ACC112 (cell line): ENCODE measurements at regions not wholly inside any gene's neighbourhood (a gene's known extent, or its start where the extent isn't known, plus 50 kb on each side); places are given as distances from the start of the nearest gene placed in this dataset.
A peak's percentile ranks its signal among the peaks of the same experiment; 100 is the strongest.
"Not testable (repeated sequence)": the region's sequence is repeated elsewhere in the genome, so short reads cannot be mapped to it uniquely, and the experiment has no call there.

Experiments used
- H2AFZ ChIP-seq: fragments of 200-600 bp; sonication (generic); one replicate; pipeline ENCODE4 v1.6.0; 2017; ENCODE audit warnings: antibody characterized with exemption, low read length; ENCODE audit not compliant: unreplicated experiment
- H3K27ac ChIP-seq: fragments of 200-600 bp; sonication (generic); 2 replicates; pipeline ENCODE4 v1.5.1; 2014; ENCODE audit warnings: low read depth, mild to moderate bottlenecking, antibody characterized with exemption, low read length, moderate library complexity
- H3K27me3 ChIP-seq: fragments of 200-600 bp; sonication (generic); 2 replicates; pipeline ENCODE4 v1.6.1; 2014; ENCODE audit warnings: mild to moderate bottlenecking, antibody characterized with exemption, low read length, moderate library complexity, mixed read lengths; ENCODE audit not compliant: insufficient read depth
- H3K36me3 ChIP-seq: fragments of 200-600 bp; sonication (generic); 2 replicates; pipeline ENCODE4 v1.6.1; 2016; ENCODE audit warnings: mild to moderate bottlenecking, antibody characterized with exemption, low read length, moderate library complexity, mixed read lengths; ENCODE audit not compliant: insufficient read depth
- H3K4me1 ChIP-seq: fragments of 200-600 bp; sonication (generic); one replicate; pipeline ENCODE4 v1.6.1; 2016; ENCODE audit warnings: low read length, mixed read lengths; ENCODE audit not compliant: insufficient read depth, unreplicated experiment, control insufficient read depth
- H3K4me3 ChIP-seq: fragments of 200-600 bp; sonication (generic); 2 replicates; pipeline ENCODE4 v1.5.1; 2014; ENCODE audit warnings: mild to moderate bottlenecking, low read depth, low read length
- H3K79me2 ChIP-seq: fragments of 200-600 bp; sonication (generic); one replicate; pipeline ENCODE4 v1.6.0; 2016; ENCODE audit warnings: low read length; ENCODE audit not compliant: control insufficient read depth, unreplicated experiment, insufficient read depth

DNA sequence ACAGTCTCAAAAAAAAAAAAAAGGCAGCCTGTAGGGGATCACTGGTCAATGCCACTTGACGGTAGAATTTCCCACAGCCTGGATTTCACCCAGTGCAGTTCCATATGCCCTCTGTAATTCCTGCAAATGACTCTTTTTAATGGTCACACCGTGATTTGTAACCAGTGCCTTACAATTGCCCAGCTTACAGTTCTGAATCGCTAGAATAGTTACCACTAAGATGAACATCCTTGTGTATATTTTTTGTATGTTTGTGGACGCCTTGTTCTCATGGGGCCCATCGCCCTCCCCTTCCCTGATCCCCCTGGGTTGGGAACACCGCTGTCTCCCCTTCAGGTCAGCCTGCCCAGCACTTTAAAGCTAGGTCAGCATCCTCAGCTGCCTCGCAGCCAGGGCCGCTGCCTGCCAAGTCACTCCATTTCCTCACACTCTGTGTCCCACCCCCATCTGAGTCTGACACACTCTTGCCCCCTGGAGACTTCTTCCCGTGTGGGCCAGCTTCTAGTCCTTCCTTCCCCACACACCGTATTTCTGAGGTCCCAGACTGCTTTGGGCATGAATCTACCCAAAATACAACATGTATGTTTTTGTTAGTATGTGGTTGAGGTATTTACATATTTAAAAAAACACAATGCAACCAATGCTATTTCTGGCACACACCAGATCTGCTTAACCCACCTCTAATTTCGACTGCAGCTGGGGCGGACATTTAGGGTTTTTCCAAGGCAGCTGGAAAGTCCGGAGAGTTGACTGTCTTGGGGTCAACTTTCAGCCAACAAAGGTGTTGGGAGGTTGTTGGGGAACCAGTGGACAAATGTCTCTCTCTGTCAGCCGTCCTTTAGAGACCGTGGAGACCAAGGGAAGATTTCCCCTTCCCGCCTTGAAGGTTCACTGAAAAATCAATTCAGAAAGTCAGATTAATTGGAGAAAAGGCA lies 120.5 kb upstream of the NEK6 start:
- H3K4me3 ChIP-seq = no peak overlapping the region
- peak overlapping the region; percentile 21 for H3K27ac ChIP-seq
- H3K36me3 ChIP-seq = no peaks in the 10 kb centered on the region
- H2AFZ ChIP-seq = peak overlapping the region; percentile 18
- no peaks in the 10 kb centered on the region for H3K79me2 ChIP-seq
- H3K27me3 ChIP-seq = no peaks in the 10 kb centered on the region
- H3K4me1 ChIP-seq = peaks cover 24% of the 10 kb centered on the region

DNA sequence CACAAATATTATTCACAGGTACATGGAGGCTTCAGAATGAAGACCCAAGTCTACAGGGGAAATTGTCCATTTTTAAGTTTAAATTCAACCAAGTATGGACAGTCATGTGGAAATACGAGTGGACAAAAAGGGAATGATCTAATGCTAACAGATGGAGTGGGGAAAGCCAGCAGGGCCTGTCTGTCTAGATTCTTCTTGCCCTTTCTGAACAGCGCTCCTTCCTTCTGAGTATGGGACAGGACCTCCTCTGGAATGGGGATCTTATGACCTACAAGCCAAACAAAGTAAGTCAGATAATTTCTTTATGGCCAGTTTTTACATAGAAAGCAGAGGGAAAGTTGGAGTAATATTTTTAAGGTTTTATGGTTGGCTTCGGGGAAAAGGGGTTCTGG lies 119.8 kb upstream of the NEK6 start:
- no peak overlapping the region for H2AFZ ChIP-seq
- peak overlapping the region; percentile 21 for H3K27ac ChIP-seq
- no peak overlapping the region for H3K4me3 ChIP-seq

DNA sequence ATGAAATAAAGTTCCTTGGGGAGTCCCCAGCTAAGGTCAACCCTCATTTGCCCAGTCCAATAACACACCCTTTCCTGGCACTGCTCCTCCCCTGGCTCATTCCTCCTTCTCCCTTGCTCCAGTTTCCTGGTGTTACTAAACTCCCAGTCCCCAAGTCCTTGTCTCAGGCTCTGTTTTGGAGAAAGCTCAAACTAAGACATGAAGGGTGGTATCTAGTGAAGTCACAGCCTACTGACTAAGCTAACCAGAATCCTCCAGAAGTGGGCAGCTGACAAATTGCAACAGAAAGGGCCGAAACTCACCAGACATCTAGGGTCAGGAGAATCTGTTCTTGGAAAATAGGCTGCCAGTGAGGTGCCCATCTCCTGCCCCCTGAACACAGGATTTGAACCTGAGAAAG lies 118.7 kb upstream of the NEK6 start:
- H3K27ac ChIP-seq = peak overlapping the region; percentile 75
- H3K4me1 ChIP-seq = peaks cover 31% of the 10 kb centered on the region
- H3K4me3 ChIP-seq = no peak overlapping the region
- H3K36me3 ChIP-seq = no peaks in the 10 kb centered on the region
- no peak overlapping the region for H2AFZ ChIP-seq
- H3K79me2 ChIP-seq = no peaks in the 10 kb centered on the region
- H3K27me3 ChIP-seq = no peaks in the 10 kb centered on the region

More for the DNA sequence above, 119.8 kb upstream of the NEK6 start:
- Histone ChIP-seq H3K79me2 (no peaks in the 10 kb centered on the region), H3K36me3 (no peaks in the 10 kb centered on the region), H3K4me1 (peaks cover 23% of the 10 kb centered on the region), H3K27me3 (no peaks in the 10 kb centered on the region)

DNA sequence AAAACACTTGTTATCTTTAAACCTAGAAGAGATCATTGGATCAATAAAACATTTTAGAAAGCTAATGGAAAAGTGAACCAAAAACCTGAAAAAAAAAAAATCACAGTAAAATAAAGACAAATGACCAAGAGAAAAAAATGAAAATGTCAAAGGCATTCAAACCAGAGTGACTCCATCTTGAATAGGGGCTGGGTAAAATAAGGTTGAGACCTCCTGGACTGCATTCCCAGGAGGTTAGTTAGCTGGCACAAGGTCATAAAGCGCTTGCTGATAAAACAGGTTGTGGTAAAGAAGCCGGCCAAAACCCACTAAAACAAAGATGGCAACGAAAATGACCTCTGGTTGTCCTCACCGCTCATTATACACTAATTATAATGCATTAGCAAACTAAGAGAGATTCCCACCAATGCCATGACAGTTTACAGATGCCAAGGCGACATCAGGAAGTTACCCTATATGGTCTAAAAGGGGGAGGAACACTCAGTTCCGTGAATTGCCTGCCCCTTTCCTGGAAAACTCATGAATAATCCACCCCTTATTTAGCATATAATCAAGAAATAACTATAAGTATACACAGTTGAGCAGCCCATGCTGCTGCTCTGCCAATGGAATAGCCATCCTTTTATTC lies 116.7 kb upstream of the NEK6 start:
- Histone ChIP-seq H3K4me1 (peaks cover 36% of the 10 kb centered on the region), H3K27me3 (no peaks in the 10 kb centered on the region)

DNA sequence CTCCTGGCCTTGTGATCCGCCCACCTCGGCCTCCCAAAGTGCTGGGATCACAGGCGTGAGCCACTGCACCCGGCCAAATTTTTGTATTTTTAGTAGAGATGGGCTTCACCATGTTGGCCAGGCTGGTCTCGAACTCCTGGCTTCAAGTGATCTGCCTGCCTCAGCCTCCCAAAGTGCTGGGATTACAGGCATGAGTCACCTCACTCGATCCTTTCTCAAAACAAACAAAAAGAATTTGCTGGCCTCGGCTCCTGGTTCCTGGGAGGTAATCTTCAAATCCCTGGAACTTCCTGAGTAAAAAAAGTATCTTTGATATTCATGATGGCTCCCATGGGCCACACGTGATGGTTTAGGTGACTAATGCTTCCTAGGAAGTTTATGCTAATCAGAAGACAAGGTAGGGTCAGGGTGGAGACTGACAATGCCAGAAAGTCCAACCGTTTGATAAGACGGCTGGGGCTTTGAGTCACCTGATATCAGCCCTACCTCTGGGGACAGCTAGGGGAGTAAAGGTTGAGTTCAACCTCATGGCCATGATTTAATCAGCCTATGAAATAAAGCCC lies 113.1 kb upstream of the NEK6 start:
- not testable (repeated sequence) for H3K27me3 ChIP-seq, H3K4me3 ChIP-seq, H2AFZ ChIP-seq, H3K36me3 ChIP-seq, H3K79me2 ChIP-seq
- H3K4me1 ChIP-seq = peaks cover 18% of the 10 kb centered on the region
- H3K27ac ChIP-seq = peak overlapping the region; percentile 69

More for the DNA sequence above, 116.7 kb upstream of the NEK6 start:
- Histone ChIP-seq H3K4me3 (no peak overlapping the region), H3K27ac (no peak overlapping the region), H3K79me2 (no peaks in the 10 kb centered on the region), H2AFZ (no peak overlapping the region), H3K36me3 (no peaks in the 10 kb centered on the region)

DNA sequence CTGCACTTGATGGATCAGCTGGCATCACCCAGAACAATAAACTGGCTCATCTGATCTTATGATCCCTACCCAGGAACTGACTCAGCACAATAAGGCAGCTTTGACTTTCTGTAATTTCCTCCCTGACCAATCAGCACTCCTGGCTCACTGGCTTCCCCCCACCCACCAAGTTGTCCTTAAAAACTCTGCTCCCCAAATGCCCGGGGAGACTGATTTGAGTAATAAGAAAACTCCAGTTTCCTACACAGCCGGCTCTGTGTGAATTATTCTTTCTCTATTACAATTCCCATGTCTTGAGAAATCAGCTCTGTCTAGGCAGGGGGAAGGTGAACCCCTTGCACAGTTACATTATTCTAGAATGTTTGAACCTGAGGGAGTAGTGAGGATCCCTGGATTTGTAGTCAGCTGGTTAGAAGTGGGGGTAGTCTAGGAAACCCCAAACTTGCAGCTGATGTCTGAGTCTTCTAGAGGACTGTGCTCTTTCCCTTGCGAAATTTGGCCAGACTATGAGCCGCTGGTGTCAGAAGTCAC lies 111.7 kb upstream of the NEK6 start:
- Histone ChIP-seq H3K36me3 (no peaks in the 10 kb centered on the region), H3K27ac (peak overlapping the region; percentile 67), H3K4me1 (peaks cover 18% of the 10 kb centered on the region), H3K79me2 (no peaks in the 10 kb centered on the region), H3K27me3 (peaks cover 8% of the 10 kb centered on the region), H2AFZ (no peak overlapping the region), H3K4me3 (no peak overlapping the region)

DNA sequence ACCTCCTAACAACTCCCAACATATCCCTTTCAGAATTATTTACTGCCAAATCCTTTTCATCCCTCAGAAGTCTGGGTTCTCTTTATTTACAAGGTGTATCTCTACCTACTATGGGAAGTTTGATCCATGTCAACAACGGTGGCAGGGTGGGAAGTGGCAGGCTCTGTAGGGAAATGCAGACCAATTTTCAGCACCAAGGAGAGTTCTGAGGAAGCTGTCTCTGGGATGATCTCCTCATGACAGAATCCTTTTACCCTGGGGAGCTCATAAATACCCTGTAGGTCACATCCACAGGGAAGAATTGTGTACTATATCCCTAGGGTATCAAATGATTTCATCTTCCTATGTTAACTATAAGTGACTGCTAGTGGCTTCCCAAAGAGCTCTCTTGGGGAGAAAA lies 107.8 kb upstream of the NEK6 start:
- Histone ChIP-seq H2AFZ (no peak overlapping the region), H3K27me3 (peaks cover 32% of the 10 kb centered on the region), H3K36me3 (no peaks in the 10 kb centered on the region), H3K79me2 (no peaks in the 10 kb centered on the region), H3K4me1 (peaks cover 2% of the 10 kb centered on the region), H3K27ac (no peak overlapping the region), H3K4me3 (no peak overlapping the region)

DNA sequence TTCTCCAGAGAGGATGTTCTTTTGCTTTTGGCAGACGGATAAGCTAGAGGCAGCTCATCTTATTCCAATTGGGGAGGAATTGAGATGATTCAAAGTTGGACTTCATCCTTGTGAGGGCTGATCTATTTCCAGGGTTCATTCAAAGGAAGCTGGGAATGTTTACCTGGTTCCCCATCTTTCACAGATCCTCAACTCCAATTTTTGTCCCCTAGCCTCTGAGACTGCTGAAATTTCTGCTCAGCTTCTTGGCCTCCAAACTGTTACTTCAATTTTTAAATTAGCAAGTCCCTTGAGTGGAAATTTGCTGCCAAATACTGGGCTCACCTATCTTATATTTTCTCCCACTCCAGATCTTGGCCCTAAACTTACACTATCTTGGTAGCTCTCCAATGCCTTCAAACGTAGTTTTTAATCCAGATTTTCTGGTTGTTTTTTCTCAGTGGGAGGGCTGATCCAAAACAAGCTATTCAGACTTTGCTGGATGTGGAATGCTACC lies 93.9 kb upstream of the NEK6 start:
- no peaks in the 10 kb centered on the region for H3K36me3 ChIP-seq
- H3K27ac ChIP-seq = no peak overlapping the region
- no peaks in the 10 kb centered on the region for H3K4me1 ChIP-seq
- H3K79me2 ChIP-seq = no peaks in the 10 kb centered on the region
- no peak overlapping the region for H3K4me3 ChIP-seq
- peaks cover 26% of the 10 kb centered on the region for H3K27me3 ChIP-seq
- H2AFZ ChIP-seq = no peak overlapping the region

DNA sequence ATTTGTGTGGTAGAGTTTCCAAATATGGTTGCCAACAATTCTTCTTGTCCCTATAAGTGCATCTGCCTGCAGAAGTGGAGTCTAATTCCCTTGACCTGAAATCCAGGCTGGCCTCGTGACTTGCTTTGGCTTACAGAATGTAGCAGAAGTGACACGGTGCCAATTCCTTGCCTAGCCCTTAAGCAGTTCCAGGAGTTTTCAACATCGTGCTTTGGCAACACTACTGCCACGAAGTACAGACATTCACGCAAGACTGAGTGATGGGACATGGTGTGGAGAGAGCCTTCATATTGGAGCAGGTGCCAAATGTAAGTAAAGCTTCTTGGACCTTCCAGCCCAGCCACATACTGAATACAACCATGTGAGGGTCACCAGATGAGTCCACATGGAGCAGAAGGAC lies 92.9 kb upstream of the NEK6 start:
- no peak overlapping the region for H3K27ac ChIP-seq
- H3K4me3 ChIP-seq = no peak overlapping the region
- H2AFZ ChIP-seq = no peak overlapping the region
- H3K27me3 ChIP-seq = peaks cover 25% of the 10 kb centered on the region
- H3K4me1 ChIP-seq = no peaks in the 10 kb centered on the region
- no peaks in the 10 kb centered on the region for H3K79me2 ChIP-seq
- no peaks in the 10 kb centered on the region for H3K36me3 ChIP-seq

DNA sequence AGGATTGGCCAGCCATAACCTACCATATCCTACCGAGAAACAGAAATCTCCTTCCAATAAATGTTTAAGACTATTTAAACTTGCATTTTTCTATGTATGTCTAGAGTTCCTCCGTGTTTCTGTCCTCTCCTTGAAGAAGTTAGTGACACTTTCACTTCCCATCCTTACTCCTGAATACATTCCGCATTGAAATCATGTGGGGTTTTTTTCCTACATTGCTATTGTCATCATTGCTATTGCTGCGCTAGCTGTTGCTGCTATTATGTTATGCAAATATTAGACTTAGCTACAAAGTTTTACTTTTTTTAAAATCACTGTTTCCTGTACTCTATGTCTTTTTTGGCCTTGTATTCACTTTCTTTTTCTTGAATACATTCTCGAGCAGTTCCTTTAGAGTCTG lies 83.3 kb upstream of the NEK6 start:
- Histone ChIP-seq H3K36me3 (no peaks in the 10 kb centered on the region), H3K79me2 (no peaks in the 10 kb centered on the region), H3K27me3 (peaks cover 18% of the 10 kb centered on the region), H3K27ac (no peak overlapping the region), H3K4me3 (no peak overlapping the region), H2AFZ (no peak overlapping the region), H3K4me1 (no peaks in the 10 kb centered on the region)
